NCI-H748 treated with DMSO at 0.1 percent for 48 hours (cell line): ENCODE measurements at regions not wholly inside any gene's neighbourhood (a gene's known extent, or its start where the extent isn't known, plus 50 kb on each side); places are given as distances from the start of the nearest gene placed in this dataset.

Source experiments
- DNase-seq: peaks from one replicate; lab custom pipeline; 2025; lab: John Stamatoyannopoulos, UW

- no peak for DNase-seq
Measured at GRCh38 chr2:158049129-158049855, 52.4 kb upstream of the UPP2 start.

GRCh38 chr2:158048327-158048726 is 53.3 kb upstream of the UPP2 start:
- DNase-seq = no peak

GRCh38 chr2:158047156-158047611 is 54.5 kb upstream of the UPP2 start:
- DNase-seq = no peak

DNA sequence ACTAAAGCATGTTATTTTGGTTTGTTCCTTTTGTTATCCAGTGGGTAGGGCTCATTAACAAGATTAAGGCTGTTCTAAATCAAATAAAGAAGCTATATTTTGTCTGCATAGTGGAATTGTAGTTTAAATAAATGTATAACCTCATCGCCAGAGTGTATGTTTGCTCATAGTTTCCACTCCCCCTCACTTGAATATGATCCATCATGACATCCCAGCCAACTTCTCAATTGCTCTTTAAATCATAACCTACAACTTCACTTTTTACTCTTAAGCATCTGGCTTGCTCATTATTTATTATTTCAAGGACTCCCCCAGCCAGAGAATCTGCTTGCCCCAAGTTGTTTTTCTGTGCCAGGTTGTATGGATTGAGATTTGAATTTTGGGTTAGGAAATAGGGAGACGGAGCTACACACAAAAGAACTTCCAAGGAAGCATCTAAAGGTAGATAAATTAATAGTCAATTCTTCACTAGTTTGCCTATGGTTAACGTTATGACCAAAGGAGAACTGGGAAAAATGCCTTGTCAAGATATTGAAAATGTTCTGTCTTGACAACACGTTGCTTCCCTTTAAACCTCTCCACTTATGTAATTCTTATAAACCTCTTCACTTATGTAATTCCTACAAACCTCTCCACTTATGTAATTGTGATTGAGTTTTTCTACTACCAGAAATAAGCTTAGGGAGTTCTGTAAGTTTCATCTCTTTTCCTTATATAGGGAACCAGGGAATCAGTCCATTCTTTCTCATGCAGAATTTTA is 55.4 kb upstream of the UPP2 start:
- no peak for DNase-seq

DNA sequence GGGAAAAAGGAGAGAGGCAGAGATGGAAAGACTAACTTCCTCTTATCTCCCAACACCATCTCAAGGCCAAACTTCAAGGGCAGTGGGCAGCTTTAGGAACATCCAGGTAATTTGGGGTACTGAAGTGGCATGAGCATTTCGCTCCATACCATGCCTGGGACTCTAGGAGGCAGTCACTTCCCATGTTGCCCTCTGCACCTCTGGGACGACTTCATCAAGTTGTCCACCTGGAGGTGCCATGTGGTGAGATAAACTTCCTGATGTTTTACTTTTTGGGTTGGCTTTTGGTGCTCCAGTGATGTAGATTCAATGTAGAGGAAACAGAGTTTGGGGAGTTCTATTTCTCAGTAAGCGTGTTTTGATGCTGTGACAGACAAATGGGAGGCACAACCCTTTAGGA is 56.3 kb upstream of the UPP2 start:
- DNase-seq = no peak

DNA sequence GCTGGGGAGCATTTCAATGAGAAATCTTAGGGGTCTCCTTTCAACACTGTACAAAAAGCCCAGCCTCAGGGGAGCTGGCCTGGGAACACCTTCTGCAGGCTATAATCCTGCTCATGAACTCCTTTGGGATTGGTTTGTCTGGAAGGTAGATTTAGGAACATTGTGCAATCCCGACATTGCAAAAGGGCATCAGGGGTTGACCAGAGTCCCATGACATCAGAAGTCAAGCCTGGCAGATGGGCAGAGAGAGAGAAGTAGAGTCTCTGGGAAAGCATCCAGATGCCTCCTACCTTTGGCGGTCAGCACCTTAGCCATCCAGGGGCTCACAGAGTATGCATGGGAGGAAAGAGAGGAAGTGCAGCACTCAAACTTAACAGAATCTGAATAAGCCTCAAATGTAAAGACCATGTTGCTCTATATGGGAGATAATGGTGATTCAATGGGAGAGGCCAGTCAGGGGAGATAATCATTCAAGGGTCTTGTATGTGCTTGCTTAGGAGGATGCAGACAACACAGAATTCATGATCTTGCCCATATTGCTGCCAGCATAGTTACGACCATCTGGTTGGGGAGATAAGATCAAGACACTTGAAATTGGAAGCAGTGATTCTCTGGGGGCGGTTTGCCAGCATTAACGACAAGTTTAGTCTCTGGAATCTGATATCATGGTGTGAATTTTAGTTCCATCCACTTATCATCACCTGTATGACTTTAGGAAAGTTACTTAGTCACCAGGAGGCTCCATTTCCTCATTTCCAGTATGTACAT is 58.3 kb upstream of the UPP2 start:
- no peak for DNase-seq

DNA sequence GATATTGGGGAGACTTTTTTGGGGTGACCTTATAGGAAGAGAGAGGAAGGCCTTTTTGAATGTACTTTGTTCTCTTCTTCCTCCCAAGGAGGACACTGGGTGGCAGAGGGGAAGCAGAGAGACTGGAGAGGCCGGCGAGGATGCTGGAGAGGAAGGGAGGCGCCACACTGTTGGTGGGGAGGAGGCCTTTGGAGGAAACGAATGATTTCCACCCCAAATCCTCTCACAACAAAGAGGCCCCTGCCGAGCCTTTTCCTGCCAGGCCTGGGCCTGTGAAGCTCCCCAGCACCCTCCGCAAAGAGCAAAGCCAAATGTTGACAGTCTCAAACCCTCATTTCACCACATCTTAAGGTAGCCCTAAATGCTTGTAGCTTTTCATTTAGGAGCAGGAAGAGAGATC is 59.0 kb upstream of the UPP2 start:
- DNase-seq = no peak

DNA sequence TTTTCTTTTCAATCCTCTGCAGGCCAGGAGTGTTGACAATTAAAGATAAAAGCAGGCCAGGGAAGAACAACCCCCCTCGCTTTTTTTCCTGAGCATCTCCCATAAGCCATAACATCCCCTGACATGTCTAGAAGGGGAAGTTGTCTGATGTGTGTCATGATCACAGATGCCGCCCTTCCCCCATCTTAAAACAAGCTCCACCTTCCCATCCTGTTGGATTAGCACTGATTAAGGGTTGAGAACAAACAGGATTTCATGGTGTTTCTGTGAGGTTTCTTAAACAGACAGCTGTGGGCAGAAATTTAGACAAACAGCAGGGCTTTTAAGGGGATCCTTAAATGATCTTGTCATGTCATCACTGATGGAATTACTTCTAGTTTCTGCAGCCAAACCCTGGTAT is 59.4 kb upstream of the UPP2 start:
- peak; percentile 58 for DNase-seq

DNA sequence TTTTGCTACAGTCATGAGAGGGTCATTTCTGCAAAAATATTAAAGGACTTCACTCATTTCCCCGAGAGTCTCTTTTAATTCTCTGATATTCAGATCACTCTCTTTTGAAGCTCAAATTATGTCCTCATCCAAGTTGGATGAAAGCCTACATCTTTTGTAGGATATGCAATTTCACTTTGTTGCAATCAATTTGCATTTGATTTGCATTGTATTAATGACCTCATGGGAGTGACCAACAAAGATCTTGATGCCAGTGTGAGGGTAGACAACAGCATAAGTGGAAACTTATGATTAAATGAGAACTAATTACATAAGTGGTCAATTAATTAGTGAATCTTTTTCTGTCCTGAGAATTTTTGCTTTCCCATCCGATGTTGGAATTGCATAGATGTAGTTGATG is 60.3 kb upstream of the UPP2 start:
- no peak for DNase-seq

DNA sequence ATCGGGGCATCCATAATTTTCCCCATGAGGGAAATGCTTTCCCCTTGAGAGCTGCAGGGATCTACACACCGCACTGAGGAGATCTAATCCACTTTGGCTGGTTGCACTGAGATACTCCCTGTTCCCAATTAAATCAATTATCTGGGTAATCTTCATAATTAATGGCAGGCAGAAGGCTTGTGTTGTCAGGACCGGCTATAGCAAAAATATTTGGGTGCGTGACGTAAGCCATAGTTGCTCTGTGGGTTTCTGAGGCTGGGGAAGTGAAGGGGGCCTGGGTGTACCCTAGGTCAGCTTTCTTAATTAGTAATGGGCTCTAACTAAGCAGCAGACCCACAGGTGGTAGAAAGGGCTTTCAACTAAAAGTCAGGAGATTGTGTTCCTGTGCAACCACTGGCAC is 62.8 kb upstream of the UPP2 start:
- no peak for DNase-seq

DNA sequence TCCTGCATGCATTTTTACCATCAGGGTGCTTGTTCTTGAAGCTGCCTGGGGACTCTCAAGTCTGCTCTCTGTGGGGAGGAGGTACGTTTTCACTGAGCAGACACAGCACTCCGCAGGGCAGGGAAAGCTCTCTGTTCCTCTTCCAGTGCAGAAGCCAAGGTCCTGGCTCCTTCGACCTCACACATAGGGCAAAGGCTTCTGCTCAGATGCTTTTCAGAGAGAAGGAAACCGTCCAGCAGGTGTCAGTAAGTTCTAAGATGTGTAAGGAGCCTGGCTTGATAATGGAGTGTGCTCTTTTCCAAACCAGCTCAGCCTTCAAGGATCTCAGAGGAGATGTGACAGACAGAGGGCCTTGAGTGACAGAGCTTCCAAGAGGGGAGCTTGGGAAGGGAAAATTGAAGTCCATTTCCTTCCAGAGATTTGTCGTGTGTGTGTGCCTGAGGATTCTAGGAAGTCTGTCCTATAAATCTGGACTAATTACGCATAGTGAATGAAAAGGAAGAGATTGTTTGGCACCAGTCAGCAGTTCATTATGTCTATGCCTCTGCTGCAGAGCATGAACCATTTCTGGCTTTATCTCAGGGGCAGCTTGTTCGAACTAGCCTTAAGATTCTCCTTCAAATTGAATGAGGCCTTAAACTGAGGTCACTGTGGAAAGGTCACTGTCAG is 67.3 kb upstream of the UPP2 start:
- peak; percentile 48 for DNase-seq

DNA sequence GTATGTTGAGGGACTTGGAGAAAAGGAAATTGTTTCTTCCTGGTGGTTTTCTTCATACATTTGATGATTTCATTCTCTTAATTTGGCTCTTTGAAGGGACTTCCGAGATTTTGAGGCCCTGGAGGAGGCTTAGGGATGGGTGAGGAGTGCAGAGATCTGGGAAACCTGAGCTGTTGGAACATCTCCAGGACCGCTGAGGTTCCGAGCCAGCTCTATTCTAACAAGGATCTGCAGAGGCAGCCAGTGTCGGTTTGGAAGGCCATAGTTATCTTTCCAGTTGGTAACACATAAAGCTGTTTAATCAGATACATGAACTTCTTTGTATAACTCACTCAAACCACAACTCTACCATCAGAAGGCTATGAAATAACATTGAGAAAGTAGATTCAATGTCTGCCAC is 70.3 kb upstream of the UPP2 start:
- DNase-seq = no peak

DNA sequence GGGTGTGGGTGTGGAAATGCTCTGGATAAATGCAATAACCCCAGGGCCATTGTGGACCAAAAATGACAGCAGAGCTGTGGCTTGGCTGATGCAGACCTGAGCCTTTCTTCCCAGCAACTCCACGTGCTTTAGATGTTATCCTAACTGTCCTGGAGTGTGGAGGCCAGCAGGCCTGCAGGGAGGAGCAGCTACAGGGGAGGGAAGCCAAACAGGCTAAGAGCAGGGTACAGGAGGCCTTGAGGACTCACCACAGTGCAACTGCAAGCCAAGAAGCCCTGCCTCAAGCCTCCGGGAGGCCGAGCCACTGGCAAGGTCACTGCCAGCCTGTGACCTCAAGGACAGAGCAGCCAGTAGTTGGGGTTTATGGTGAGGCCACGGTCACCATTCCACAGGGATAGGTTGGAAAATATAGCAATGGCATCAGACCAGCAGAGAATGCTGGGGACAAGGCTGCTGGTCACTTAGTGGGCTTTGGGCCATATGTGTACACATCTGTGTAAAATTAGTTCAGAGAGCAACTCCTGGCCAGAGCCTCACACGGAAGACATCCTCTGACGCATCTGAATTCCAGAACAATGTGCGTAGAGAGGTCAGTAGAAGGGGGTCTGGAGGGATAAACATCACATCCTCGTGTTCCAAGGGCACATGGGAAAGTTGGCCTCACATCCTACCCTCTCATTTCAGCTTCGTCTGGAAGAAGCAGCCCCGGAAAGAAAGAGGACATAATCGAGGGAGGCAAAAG is 76.2 kb upstream of the UPP2 start:
- no peak for DNase-seq

GRCh38 chr2:158024288-158024898 is 77.3 kb upstream of the UPP2 start:
- peak; percentile 30 for DNase-seq

GRCh38 chr2:158022888-158023287 is 78.8 kb upstream of the UPP2 start:
- no peak for DNase-seq

DNA sequence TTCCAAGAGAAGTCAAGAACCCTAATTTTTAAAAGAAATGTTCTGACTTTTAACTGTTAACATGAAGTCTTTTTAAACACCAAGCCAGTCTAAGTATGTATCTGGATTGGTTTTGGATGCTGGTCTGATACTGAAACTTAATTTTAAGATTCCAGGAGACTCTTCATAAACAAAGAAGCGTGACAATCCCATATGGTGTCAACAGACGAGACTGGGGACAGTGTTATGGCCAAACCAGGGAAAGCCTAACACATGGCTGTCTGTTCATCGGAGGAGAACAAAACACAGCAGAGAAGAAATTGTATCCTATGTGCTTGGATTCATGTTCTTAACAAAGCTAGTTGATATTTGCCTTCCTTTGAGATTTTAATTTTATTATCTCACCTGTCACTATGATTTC is 80.5 kb upstream of the UPP2 start:
- no peak for DNase-seq

GRCh38 chr2:158015428-158016076 is 86.1 kb upstream of the UPP2 start:
- DNase-seq = no peak

DNA sequence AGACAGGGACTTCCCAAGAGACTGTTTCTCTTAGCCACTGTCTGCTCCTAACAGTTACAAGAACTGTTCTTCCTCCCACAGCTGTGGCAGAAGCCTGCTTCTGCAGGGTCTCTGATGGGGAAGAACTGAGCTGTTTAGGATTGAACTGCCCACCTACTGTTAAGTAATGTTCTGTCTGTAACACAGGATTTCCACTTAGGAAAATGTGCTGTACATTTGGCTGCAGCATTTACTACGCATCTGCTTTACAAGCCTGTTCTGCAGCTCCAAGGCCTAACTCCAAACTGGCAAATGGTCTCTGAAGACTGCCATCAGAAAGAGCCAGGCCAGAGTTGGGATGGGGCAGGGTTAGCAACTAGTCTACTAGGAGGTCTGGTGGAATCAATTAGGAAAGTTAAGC is 87.8 kb upstream of the UPP2 start:
- no peak for DNase-seq

GRCh38 chr2:158011055-158011771 is 90.5 kb upstream of the UPP2 start:
- DNase-seq = no peak

DNA sequence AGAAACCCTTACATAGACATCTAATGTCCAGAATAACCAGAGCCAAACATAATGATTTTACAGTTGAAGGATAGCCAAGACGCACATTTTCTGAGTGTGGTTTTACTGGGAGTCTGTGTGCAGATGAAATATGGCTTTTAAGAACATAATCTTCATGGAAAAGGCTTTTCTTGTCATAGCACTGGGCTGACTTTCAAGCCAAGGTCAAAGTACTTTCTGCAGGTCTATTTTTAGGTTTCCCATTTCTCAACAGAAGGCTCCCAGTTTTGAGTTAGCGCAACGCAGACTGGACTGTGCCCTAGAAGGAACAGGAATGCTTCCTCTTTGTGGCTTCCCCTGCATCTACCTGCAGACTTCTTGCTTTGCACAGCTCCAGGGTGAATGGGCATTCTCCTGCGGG is 92.3 kb upstream of the UPP2 start:
- no peak for DNase-seq
